ENCODE measurements at regions not wholly inside any gene's neighbourhood (a gene's known extent, or its start where the extent isn't known, plus 50 kb on each side); places are given as distances from the start of the nearest gene placed in this dataset.
"Not testable (repeated sequence)": the region's sequence is repeated elsewhere in the genome, so short reads cannot be mapped to it uniquely, and the experiment has no call there.

GRCh38 chr7:23887660-23888059 is 177.6 kb downstream of the STK31 start:
- no peak for DNase-seq (ENCODE audit: low read depth)

- no peak for DNase-seq (ENCODE audit: low read depth)
Observed at GRCh38 chr7:23888958-23889357, 178.9 kb downstream of the STK31 start.

- DNase-seq (ENCODE audit: low read depth), result no peak
Observed at GRCh38 chr7:23889566-23889965, 179.5 kb downstream of the STK31 start.

- DNase-seq (ENCODE audit: low read depth), result no peak
Observed at GRCh38 chr7:23892019-23892418, 182.0 kb downstream of the STK31 start.

- no peak for DNase-seq (ENCODE audit: low read depth)
Observed at GRCh38 chr7:23893176-23893941, 183.3 kb downstream of the STK31 start.

- peak; percentile 53 for DNase-seq (ENCODE audit: low read depth)
Observed at GRCh38 chr7:23893942-23894891, 184.2 kb downstream of the STK31 start.

- DNase-seq (ENCODE audit: low read depth), result no peak
Observed at GRCh38 chr7:23894892-23895569, 185.0 kb downstream of the STK31 start.

GRCh38 chr7:23895666-23896096 is 185.7 kb downstream of the STK31 start:
- DNase-seq (ENCODE audit: low read depth), result no peak

GRCh38 chr7:23898619-23899018 is 188.6 kb downstream of the STK31 start:
- DNase-seq (ENCODE audit: low read depth), result no peak

- not testable (repeated sequence) for DNase-seq (ENCODE audit: low read depth)
Observed at GRCh38 chr7:23904901-23905300, 194.9 kb downstream of the STK31 start.

- no peak for DNase-seq (ENCODE audit: low read depth)
Observed at GRCh38 chr7:23907012-23907411, 197.0 kb downstream of the STK31 start.

GRCh38 chr7:23909426-23909825 is 199.4 kb downstream of the STK31 start:
- DNase-seq (ENCODE audit: low read depth), result no peak

- no peak for DNase-seq (ENCODE audit: low read depth)
Observed at GRCh38 chr7:23912065-23912464, 202.0 kb downstream of the STK31 start.

GRCh38 chr7:23913016-23913415 is 203.0 kb downstream of the STK31 start:
- no peak for DNase-seq (ENCODE audit: low read depth)

- no peak for DNase-seq (ENCODE audit: low read depth)
Observed at GRCh38 chr7:23915236-23915635, 205.2 kb downstream of the STK31 start.

GRCh38 chr7:23918286-23918685 is 208.3 kb downstream of the STK31 start:
- no peak for DNase-seq (ENCODE audit: low read depth)

GRCh38 chr7:23918856-23919255 is 208.8 kb downstream of the STK31 start:
- DNase-seq (ENCODE audit: low read depth), result no peak

- DNase-seq (ENCODE audit: low read depth), result no peak
Observed at GRCh38 chr7:23925088-23925487, 215.1 kb downstream of the STK31 start.

GRCh38 chr7:23927709-23928417 is 217.8 kb downstream of the STK31 start:
- no peak for DNase-seq (ENCODE audit: low read depth)

GRCh38 chr7:23928418-23928775 is 218.4 kb downstream of the STK31 start:
- DNase-seq (ENCODE audit: low read depth), result no peak

- no peak for DNase-seq (ENCODE audit: low read depth)
Observed at GRCh38 chr7:23930312-23930711, 220.3 kb downstream of the STK31 start.

- DNase-seq (ENCODE audit: low read depth), result no peak
Observed at GRCh38 chr7:23931633-23932032, 221.6 kb downstream of the STK31 start.

All from activated T-cell treated with anti-CD3 and anti-CD28 coated beads for 48 hours (primary cell).